ENCODE measurements at regions not wholly inside any gene's neighbourhood (a gene's known extent, or its start where the extent isn't known, plus 50 kb on each side); places are given as distances from the start of the nearest gene placed in this dataset.

DNA sequence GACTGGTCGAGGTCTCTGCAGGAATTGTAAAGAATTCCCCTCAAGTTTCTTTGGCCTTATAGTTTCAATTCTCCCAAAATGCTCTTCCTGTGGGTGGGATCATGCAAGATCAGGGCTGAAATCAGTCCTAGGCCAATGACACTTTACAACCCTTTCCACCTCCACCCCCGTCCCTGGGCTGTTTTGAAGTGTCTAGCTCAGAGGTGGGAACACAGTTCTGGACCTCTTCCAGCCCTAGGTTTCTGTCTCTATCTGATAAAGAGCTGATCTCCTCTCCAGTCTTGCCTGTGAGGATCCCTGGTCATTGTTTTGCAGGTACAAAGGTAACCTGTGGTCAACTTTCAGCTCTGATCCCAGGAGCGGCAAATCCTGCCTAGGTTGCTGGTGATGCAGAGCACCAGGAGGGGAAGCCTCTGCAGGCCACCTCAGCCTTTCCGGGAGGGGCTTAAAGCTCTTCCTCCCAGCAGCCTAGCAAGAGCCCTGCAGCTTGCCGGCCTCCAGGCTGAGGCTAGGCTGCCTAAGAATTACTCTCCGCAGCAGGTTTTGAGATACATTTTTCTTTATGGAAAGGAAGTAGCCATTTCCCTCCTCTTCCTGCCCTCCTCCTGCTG, 69.8 kb upstream of the WIPF1 start:
- DNase-seq: no peak

DNA sequence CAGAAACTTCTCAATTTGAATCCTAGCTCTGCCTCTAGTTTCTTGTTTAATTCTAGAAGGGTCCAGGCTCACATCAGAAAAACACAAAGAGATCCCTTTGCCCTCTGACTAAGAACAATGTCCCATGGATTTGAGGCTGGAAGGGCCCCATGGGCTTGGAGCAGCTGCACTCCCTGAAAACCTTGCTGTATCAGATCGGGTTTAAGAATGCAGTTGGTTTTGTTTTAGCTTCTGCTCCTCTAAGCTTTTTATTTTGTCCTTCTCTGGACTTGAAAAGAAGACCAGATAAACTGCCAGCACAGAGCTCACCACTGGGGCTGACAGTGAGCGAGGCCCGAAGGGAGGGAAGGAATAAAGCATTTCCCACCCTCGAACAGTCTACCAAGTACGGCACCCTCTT, 69.2 kb upstream of the WIPF1 start:
- DNase-seq: no peak

DNA sequence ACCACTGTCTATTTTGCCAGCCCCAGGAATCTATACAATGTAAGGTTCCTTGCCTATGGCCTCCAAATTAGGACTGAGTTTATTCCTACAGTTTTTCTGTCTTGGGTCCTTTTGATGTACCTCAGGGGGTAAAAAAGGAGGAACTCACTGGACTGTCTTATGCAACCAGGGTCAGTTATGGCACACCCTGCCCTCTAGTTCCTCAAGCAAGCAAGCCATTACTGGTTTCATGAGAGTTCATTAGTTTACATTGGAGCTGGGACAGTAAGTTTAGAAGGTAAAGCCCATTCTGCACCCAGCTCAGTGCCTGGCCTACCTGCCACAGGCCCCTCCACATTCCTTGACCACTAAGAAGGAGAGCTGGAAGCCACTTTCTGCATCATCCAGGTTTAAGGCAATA, 68.7 kb upstream of the WIPF1 start:
- no peak for DNase-seq

DNA sequence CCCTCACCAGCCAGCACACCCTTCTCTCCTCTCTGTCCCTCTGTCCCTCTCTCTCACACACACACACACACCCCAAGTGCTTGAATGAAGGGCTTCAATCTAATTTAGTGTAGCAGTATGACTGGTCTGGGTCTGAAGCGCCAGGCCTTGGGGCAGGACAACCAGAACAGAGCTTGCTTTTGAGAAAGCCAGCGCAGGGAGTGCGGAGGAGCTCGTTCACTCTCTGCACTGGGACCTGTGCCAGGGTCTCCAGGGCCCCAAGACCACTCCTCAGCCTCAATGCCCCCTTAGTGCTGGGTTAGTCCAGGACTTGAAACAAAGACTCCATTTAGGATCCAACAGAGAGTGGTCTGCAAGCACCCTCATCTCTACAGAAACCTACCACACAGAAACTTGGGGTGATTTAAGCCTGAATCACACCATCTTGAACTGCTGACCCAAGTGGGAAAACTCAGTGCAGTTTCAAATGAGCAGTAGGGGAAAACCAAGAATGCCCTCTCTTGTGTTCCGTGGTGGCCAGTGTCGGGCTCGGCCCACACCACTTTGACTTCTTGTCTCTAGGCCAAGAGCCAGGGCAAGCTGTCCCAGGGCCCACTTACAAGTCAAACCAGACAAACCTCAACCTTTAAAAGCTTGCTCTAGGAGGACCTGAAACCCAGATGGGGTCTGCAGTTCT, 66.6 kb upstream of the WIPF1 start:
- no peak for DNase-seq

DNA sequence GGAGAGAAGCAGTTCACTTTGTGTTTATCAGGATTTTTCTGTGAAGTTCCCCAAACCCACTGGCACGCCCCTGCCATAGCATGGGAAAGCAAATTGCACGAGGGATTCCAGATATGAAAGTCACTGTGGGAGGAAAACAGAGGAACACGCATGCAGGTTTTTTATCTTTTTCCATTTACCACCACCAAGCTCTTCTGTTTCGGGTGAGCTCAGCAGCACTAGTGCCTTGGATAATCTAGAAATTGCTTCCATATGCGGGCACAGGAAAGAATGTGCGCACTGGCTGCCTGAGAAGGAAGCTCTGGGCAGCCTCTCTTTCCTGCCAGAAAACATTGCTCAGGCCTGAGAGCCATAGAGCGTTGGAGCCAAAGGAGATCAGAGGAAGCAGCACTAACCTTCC, 65.9 kb upstream of the WIPF1 start:
- DNase-seq: no peak

DNA sequence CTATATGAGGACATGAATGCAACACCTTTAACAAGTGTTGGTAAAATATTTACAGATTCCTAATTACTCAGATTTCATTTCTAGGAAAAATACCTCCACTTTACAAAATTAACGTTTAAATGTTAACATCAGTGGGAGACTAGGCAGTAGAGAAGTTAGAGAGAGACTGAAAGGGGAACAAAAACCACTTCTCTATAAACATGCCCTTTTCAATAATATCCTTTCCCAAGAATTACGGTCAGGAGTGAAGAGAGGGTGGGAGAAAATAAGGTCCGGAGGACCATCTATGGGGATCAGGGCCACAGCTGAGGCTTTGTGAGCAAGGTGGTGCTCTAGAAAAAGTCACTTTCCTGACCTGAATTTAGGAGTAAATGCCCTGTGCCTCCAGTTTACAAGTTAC, 65.3 kb upstream of the WIPF1 start:
- DNase-seq: no peak

DNA sequence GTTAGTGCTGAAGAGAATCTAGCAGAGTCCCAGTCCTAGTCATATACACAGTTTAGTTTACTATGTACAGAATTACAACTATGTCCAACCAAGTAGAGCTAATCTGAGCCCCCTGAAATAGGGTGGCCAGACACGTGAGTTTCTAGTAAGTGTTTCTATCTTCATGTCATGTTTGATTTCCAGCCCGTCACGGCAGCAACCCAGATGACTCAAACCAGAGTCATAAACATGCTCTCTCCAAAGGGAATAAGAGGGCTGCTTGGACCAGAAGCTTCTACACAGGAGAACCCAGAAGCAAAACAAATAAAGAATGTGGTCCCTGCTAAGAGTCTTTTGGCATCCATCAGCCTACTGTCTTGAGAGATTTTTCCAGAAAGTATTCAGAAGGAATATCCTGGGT, 64.9 kb upstream of the WIPF1 start:
- no peak for DNase-seq

DNA sequence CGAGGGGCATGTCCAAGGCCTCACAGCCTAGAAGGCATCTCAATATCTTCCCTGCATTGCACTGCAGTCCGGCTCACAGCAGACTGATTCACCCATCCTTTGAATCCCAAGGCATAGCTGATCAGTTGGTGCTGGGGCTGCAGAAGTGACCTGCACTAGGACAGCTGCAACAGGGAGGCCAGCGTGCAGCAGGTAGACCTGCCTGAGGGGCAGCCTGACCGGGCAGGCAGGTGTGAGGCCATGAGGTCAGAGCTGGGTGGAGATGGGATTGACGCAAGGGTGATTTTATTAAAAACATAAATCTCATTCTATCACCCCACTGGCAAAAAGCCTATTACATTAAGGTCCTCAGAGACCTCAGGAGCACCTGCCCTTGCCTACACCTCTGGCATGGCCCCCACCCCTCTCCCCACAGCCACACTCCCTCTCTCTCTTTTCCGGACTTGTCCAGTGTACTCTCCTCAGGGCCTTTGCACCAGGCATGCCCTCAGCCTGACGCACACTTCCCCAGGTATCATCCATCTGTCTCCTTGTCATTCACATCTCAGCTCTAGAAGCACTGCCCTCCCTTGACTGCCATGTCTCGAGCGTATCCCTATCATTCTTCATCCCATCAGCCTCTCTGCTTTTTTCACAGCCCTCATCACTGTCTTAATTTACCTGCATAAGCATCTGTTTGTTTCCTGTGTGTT, 63.5 kb upstream of the WIPF1 start:
- DNase-seq: no peak

DNA sequence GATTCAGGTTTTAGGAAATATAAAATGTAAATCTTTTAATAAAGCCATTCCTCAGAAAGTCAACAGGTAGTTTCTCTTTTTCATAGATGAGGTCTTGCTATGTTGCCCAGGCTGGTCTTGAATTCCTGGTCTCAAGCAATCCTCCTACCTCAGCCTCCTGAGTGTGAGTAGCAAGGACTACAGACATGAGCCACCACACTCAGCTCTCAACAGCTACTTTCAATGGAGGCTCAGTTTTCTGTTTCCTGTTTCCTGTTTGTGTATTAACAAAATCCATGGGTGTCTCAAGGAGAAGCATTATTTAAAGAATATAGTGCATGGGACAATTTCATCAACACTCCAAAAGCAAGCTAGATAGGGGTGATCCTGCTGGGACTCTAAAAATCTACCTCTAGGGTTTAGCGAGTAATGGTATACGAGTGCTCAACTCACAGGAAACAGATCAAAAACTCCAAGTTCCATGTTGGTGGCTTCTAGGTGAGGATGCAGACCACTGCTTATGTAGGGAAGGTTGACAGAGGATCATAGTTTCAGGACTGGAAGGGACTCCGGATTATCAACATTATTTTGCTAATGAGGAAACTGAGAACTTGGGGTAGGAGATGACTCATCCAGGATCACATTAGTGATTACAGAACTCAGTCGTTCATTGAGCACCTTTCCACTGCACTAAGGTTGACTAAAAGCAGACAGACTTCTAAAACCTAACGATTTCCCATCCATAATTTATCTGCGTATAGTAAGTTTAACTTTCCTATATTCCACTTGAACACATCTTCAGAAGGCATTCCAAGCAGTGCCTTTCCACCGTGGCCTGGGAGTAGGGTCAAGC, 61.7 kb upstream of the WIPF1 start:
- DNase-seq: no peak

DNA sequence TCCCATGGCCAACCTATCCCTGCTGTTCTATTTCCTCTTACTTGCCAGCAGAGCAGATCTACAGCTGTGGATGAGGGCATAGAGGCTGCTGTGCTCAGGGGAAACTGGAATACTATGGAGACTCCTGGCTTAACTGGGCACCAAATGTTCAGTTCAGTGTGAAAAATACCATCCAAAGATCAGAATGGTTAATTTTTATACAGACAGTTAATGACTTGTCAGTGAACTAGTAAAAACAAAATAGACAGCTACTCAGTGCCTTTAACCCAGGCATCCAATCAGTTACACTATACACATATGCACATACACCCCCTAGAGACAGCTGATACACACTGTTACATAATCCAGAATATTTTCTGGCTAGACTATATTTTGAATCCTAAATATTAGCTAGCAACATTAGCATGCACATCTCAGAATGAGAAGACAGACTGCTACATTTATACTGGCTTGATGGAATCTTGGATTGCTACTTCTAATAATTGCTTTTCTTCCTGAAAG, 59.1 kb upstream of the WIPF1 start:
- DNase-seq: no peak

DNA sequence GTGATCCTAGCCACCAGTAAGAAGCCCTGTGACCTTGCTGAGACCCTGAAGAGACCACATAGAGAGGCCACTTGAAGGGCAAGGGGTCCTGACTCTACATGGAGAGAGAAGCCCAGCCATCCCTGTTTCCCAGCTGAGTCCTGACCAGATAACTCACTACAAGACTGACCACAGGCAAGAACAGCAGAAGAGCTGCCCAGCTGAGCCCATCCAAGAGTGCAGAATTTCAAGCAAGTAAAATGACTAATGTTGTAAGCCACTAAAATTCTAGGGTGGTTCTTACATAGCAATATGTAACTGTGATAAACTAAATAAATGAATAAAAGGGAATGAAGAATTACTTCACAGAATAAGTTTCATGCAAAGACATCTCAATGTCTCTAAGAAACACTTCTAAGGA, 58.4 kb upstream of the WIPF1 start:
- no peak for DNase-seq

DNA sequence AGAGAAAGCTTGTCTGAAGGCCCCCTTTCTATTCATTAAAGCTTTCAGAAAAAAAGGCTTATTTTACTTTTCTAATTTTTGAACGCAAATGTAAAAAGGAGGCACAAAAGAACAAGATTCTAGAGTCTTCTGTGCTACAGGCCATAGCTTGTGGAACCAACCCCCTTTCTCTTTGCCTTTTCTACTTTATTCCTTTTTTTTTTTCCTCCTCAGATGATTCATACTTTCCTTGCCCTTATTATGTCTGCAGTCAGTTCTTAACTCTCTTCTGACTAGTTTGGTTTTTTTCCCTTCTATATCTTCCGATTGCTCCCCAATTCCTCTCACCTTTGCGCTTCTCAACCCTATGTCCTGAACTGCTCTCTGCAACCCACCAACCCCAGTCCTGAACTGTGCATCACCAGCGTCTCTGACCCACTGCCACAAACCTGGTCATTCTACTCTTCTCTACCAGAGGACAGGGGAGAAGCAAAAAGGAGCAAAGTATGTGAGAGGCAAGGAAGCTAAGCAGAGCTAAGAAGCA, 56.9 kb upstream of the WIPF1 start:
- DNase-seq: no peak

DNA sequence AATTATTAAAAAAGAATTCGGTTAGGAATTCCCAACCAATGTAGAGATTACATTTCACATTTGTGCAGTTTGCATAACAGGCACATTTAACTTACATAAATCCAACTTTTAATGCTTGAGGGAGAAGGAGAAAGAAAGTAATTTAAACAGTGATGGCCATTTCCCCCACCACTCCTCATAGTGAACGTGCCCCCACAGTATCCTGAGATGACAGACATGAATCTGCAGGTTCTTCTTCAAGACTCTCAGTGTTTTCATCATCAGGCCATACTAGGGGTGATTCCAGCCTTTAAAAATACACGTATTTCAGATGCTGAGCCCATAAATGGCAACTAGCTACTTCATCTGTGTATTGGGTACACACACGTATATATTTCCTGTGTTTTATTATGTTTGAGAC, 51.3 kb upstream of the WIPF1 start:
- DNase-seq: peak in 1 of 2 experiments; percentile 20
